ENCODE measurements at regions not wholly inside any gene's neighbourhood (a gene's known extent, or its start where the extent isn't known, plus 50 kb on each side); places are given as distances from the start of the nearest gene placed in this dataset.

- TF ChIP-seq CTCF (IDR thresholded peaks at IDR 0.05) (no peak), POLR2A (IDR thresholded peaks at IDR 0.05) (no peak)
Measured at GRCh38 chr2:155256803-155257202, 558.3 kb downstream of the KCNJ3 start.

All from ovary (tissue), 3 donors.